Keratinocyte (primary cell): ENCODE measurements at regions not wholly inside any gene's neighbourhood (a gene's known extent, or its start where the extent isn't known, plus 50 kb on each side); places are given as distances from the start of the nearest gene placed in this dataset.

Experiments
- DNase-seq: peaks from one replicate; pipeline ENCODE4 v3.0.0-alpha.2; 2011; ENCODE audit warnings: low read depth, missing footprints, low spot score
- FAIRE-seq: peaks from 2 replicates; lab custom pipeline; 2011; peaks lifted over from hg19 to GRCh38; lab: Jason Lieb, UNC
- H2AFZ ChIP-seq: 2 replicates; pipeline ENCODE4 v1.6.0; 2012; ENCODE audit warnings: low read length, control low read depth, inconsistent platforms; ENCODE audit not compliant: control insufficient read depth
- H3K27ac ChIP-seq: 2 replicates; pipeline ENCODE4 v1.5.1; 2011; ENCODE audit warnings: low read length; ENCODE audit not compliant: control insufficient read depth, insufficient read depth
- H3K27me3 ChIP-seq: 3 replicates; pipeline ENCODE4 v1.6.0; 2011; ENCODE audit warnings: low read length; ENCODE audit not compliant: control insufficient read depth, insufficient read depth; ENCODE audit errors: extremely low read depth
- H3K36me3 ChIP-seq, 2 experiments: 2 replicates in 1 of 2; 3 replicates in 1 of 2; pipeline ENCODE4 v1.5.1; 2011; ENCODE audit warnings: low read length in 2 of 2, mild to moderate bottlenecking in 1 of 2; ENCODE audit not compliant: control insufficient read depth in 2 of 2, insufficient read depth in 2 of 2; ENCODE audit errors: extremely low read depth in 1 of 2
- H3K4me1 ChIP-seq: 3 replicates; pipeline ENCODE4 v1.5.1; 2011; ENCODE audit warnings: low read length; ENCODE audit not compliant: control insufficient read depth, insufficient read depth; ENCODE audit errors: extremely low read depth
- H3K4me2 ChIP-seq: 3 replicates; pipeline ENCODE4 v1.6.0; 2011; ENCODE audit warnings: low read depth, low read length; ENCODE audit not compliant: control insufficient read depth, insufficient read depth; ENCODE audit errors: extremely low read depth
- H3K4me3 ChIP-seq, 3 experiments: fragments of 200-600 bp in 1 of 3; sonication (generic) in 1 of 3; 2 replicates in 2 of 3; 3 replicates in 1 of 3; pipeline ENCODE4 v1.5.1; 2011 to 2016; ENCODE audit warnings: low read length in 3 of 3, mild to moderate bottlenecking in 3 of 3, control low read depth in 2 of 3, inconsistent platforms in 1 of 3, low read depth in 1 of 3, mixed read lengths in 1 of 3, mixed run types in 1 of 3, moderate library complexity in 1 of 3; ENCODE audit not compliant: control insufficient read depth in 2 of 3, insufficient read depth in 2 of 3; ENCODE audit errors: extremely low read depth in 1 of 3
- H3K79me2 ChIP-seq: 2 replicates; pipeline ENCODE4 v1.6.0; 2012; ENCODE audit warnings: low read length; ENCODE audit not compliant: control insufficient read depth, insufficient read depth
- H3K9ac ChIP-seq: 3 replicates; pipeline ENCODE4 v1.6.0; 2011; ENCODE audit warnings: low read length; ENCODE audit not compliant: control insufficient read depth, insufficient read depth; ENCODE audit errors: extremely low read depth
- H3K9me1 ChIP-seq: 3 replicates; pipeline ENCODE4 v1.6.0; 2011; ENCODE audit warnings: low read length; ENCODE audit not compliant: control insufficient read depth, insufficient read depth; ENCODE audit errors: extremely low read depth
- H3K9me3 ChIP-seq: 2 replicates; pipeline ENCODE4 v1.5.1; 2012; ENCODE audit warnings: low read depth, low read length; ENCODE audit not compliant: control insufficient read depth
- H4K20me1 ChIP-seq: 3 replicates; pipeline ENCODE4 v1.6.0; 2011; ENCODE audit warnings: low read length; ENCODE audit not compliant: control insufficient read depth, insufficient read depth; ENCODE audit errors: extremely low read depth
- EZH2 ChIP-seq: IDR thresholded peaks from one replicate; pipeline ENCODE4 v1.6.1; 2012; ENCODE audit warnings: inconsistent platforms, mild to moderate bottlenecking, low read length, moderate library complexity
- dilution Hi-C: fragments of 300-500 bp; cut with MboI; formaldehyde crosslinking; loops from one replicate; pipeline ENCODE4 v1.7.0; 2020; ENCODE audit warnings: low sequenced_read_pairs; ENCODE audit not compliant: extremely low pct_ligation_motif_present
- TF ChIP-seq, protein P1 (sequence below), 3 experiments: IDR thresholded peaks in 1 of 3; conservative IDR thresholded peaks in 1 of 3; optimal IDR thresholded peaks in 1 of 3; 2 replicates in 2 of 3; 3 replicates in 1 of 3; pipeline versions ENCODE3 to v1.5.1; 2011; ENCODE audit warnings: low read length in 3 of 3, mild to moderate bottlenecking in 3 of 3, moderate library complexity in 2 of 3, control low read depth in 1 of 3, inconsistent platforms in 1 of 3; ENCODE audit not compliant: insufficient read depth in 2 of 3; ENCODE audit errors: extremely low read depth in 1 of 3

DNA sequence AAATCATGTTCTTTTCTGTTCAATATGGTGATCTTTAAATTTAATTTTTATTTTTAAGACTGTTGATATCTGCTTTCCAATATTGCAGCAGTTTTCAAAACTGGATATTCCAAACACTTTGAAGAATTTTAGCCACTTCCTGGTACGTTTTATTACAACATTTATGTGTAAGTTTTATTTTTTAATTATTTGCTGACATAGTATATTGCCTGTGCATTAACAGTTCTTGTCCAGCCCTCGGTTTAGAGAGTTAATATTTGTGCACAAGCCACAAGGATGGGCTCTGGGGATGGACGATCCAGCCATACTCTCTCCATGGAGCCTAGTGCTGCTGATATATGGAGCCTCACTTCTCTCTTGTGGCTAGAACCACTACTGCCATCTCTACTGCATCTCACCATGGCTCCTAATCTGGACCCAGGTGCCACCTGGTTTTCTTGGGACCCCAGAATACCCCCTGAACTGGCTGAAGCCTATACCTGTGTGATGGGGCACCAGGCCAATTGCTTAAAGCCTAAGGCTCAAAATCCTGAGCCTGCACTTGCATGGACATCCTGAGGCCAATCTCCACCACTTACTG is 262.5 kb downstream of the RASSF9 start:
- H3K36me3 ChIP-seq: no peaks in the 10 kb centered on the region
- H3K27me3 ChIP-seq: no peaks in the 10 kb centered on the region
- dilution Hi-C loops: no loop called here
- H3K4me3 ChIP-seq: no peak overlapping the region
- DNase-seq: no peak
- no peak overlapping the region for H2AFZ ChIP-seq
- H3K9ac ChIP-seq: no peak overlapping the region
- no peak overlapping the region for H3K27ac ChIP-seq
- H3K79me2 ChIP-seq: no peaks in the 10 kb centered on the region
- no peaks in the 10 kb centered on the region for H3K9me3 ChIP-seq
- no peaks in the 10 kb centered on the region for H4K20me1 ChIP-seq
- peaks cover 11% of the 10 kb centered on the region for H3K4me1 ChIP-seq
- TF ChIP-seq, protein P1, sequence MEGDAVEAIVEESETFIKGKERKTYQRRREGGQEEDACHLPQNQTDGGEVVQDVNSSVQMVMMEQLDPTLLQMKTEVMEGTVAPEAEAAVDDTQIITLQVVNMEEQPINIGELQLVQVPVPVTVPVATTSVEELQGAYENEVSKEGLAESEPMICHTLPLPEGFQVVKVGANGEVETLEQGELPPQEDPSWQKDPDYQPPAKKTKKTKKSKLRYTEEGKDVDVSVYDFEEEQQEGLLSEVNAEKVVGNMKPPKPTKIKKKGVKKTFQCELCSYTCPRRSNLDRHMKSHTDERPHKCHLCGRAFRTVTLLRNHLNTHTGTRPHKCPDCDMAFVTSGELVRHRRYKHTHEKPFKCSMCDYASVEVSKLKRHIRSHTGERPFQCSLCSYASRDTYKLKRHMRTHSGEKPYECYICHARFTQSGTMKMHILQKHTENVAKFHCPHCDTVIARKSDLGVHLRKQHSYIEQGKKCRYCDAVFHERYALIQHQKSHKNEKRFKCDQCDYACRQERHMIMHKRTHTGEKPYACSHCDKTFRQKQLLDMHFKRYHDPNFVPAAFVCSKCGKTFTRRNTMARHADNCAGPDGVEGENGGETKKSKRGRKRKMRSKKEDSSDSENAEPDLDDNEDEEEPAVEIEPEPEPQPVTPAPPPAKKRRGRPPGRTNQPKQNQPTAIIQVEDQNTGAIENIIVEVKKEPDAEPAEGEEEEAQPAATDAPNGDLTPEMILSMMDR (optimal IDR thresholded peaks at IDR 0.05 in 1 of 3, IDR thresholded peaks at IDR 0.05 in 1 of 3, conservative IDR thresholded peaks at IDR 0.05 in 1 of 3; ENCODE audit: extremely low read depth in 1 of 3, insufficient read depth in 2 of 3, low read length in 3 of 3): no peak
- TF ChIP-seq EZH2: no peak
- H3K9me1 ChIP-seq: no peaks in the 10 kb centered on the region
- no peak for FAIRE-seq
- no peak overlapping the region for H3K4me2 ChIP-seq

DNA sequence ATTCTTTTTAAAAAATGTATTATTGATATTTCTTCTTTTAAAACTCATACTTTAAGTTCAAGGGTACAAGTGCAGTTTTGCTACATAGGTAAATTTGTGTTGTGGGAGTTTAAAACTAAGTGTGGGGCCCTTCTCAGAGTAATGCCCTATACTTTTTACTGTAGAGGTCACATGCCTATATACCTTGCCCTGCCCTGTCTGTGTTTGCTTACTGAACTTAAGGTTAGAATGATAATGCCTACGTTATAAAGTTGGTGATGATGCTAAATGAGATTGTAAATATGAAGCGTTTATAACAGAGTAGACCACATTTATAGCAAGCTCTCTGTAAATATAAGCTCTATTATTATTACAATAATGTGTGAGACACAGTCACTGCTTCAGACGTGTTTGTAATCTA is 261.9 kb downstream of the RASSF9 start:
- dilution Hi-C loops: no loop called here
- H3K9me1 ChIP-seq: no peaks in the 10 kb centered on the region
- TF ChIP-seq, protein P1 (optimal IDR thresholded peaks at IDR 0.05 in 1 of 3, IDR thresholded peaks at IDR 0.05 in 1 of 3, conservative IDR thresholded peaks at IDR 0.05 in 1 of 3; ENCODE audit: extremely low read depth in 1 of 3, insufficient read depth in 2 of 3, low read length in 3 of 3): no peak
- TF ChIP-seq EZH2: no peak
- no peaks in the 10 kb centered on the region for H3K9me3 ChIP-seq
- no peak for FAIRE-seq
- H3K4me2 ChIP-seq: no peak overlapping the region
- H3K36me3 ChIP-seq: no peaks in the 10 kb centered on the region
- H3K27ac ChIP-seq: no peak overlapping the region
- H3K4me3 ChIP-seq: no peak overlapping the region
- no peak for DNase-seq
- no peaks in the 10 kb centered on the region for H3K79me2 ChIP-seq
- H3K27me3 ChIP-seq: no peaks in the 10 kb centered on the region
- no peaks in the 10 kb centered on the region for H4K20me1 ChIP-seq
- H3K9ac ChIP-seq: no peak overlapping the region
- H2AFZ ChIP-seq: no peak overlapping the region
- peaks cover 5% of the 10 kb centered on the region for H3K4me1 ChIP-seq
